OCI-LY3 (cell line): ENCODE measurements at regions not wholly inside any gene's neighbourhood (a gene's known extent, or its start where the extent isn't known, plus 50 kb on each side); places are given as distances from the start of the nearest gene placed in this dataset.

Experiments used
- H2AFZ ChIP-seq: fragments of 200-600, 300-600 bp; shearing (Covaris generic); 2 replicates; pipeline ENCODE4 v1.6.0; 2014; ENCODE audit warnings: antibody characterized with exemption, low read depth, low read length
- H3K27ac ChIP-seq: fragments of 200-600, 300-600 bp; sonication (generic); 2 replicates; pipeline ENCODE4 v1.5.1; 2014; ENCODE audit warnings: mild to moderate bottlenecking, low read length, moderate library complexity, mixed read lengths
- H3K27me3 ChIP-seq: fragments of 200-600, 300-600 bp; sonication (generic); 2 replicates; pipeline ENCODE4 v1.6.1; 2014; ENCODE audit warnings: low read depth, low read length, mixed read lengths
- H3K36me3 ChIP-seq: fragments of 200-600, 300-600 bp; sonication (generic); replicated peaks from 2 replicates; pipeline ENCODE3; 2014; ENCODE audit warnings: low read depth, low read length, mixed read lengths
- H3K4me1 ChIP-seq: fragments of 300-600, 200-600 bp; sonication (generic); 2 replicates; pipeline ENCODE4 v1.6.1; 2014; ENCODE audit warnings: low read length, mixed read lengths
- H3K4me2 ChIP-seq: fragments of 200-600, 300-600 bp; sonication (generic); 2 replicates; pipeline ENCODE4 v1.6.1; 2014; ENCODE audit warnings: low read length, mixed read lengths
- H3K4me3 ChIP-seq: fragments of 300-600, 200-600 bp; sonication (generic); 2 replicates; pipeline ENCODE4 v1.5.1; 2014; ENCODE audit warnings: antibody characterized with exemption, mild to moderate bottlenecking, low read length, moderate library complexity
- H3K79me2 ChIP-seq: fragments of 300-600, 200-600 bp; shearing (Covaris generic); 2 replicates; pipeline ENCODE4 v1.6.1; 2014; ENCODE audit warnings: mild to moderate bottlenecking, low read length, mixed read lengths
- H3K9ac ChIP-seq: fragments of 300-600, 200-600 bp; shearing (Covaris generic); 2 replicates; pipeline ENCODE4 v1.6.0; 2014; ENCODE audit warnings: mild to moderate bottlenecking, low read length, moderate library complexity
- H3K9me3 ChIP-seq: fragments of 200-600, 300-600 bp; shearing (Covaris generic); 2 replicates; pipeline ENCODE4 v1.6.1; 2014; ENCODE audit warnings: low read length, mixed read lengths; ENCODE audit not compliant: insufficient read depth
- H4K20me1 ChIP-seq: fragments of 200-600, 300-600 bp; sonication (generic); 2 replicates; pipeline ENCODE4 v1.6.1; 2016; ENCODE audit warnings: low read length, mixed read lengths; ENCODE audit not compliant: insufficient read depth
- CTCF ChIP-seq: fragments of 200-600, 300-600 bp; sonication (generic); IDR thresholded peaks from 2 replicates; pipeline ENCODE4 v1.5.1; 2014; ENCODE audit warnings: antibody characterized with exemption, low read length, low read depth
- EZH2phosphoT487 ChIP-seq: fragments of 200-600 bp; shearing (Covaris generic); IDR thresholded peaks from 2 replicates; pipeline ENCODE4 v1.6.1; 2018; ENCODE audit warnings: antibody characterized with exemption, mixed run types, low read depth

GRCh38 chr4:95985791-95986550 is 146.1 kb downstream of the PDHA2 start:
- TF ChIP-seq CTCF, result no peak
- no peak for TF ChIP-seq EZH2phosphoT487
- H3K27me3 ChIP-seq, result peaks cover 72% of the 10 kb centered on the region
- peaks cover 6% of the 10 kb centered on the region for H3K36me3 ChIP-seq
- H3K4me2 ChIP-seq, result no peak overlapping the region
- peaks cover 19% of the 10 kb centered on the region for H4K20me1 ChIP-seq
- peaks cover 14% of the 10 kb centered on the region for H3K4me1 ChIP-seq
- no peak overlapping the region for H2AFZ ChIP-seq
- no peak overlapping the region for H3K4me3 ChIP-seq
- no peaks in the 10 kb centered on the region for H3K79me2 ChIP-seq
- peaks cover 29% of the 10 kb centered on the region; the same call in 1 of the 2 replicates for H3K9me3 ChIP-seq
- no peak overlapping the region for H3K27ac ChIP-seq
- no peak overlapping the region for H3K9ac ChIP-seq

GRCh38 chr4:95987851-95988250 is 148.0 kb downstream of the PDHA2 start:
- Histone ChIP-seq H3K9me3 (peaks cover 15% of the 10 kb centered on the region; the same call in 1 of the 2 replicates), H3K27ac (no peak overlapping the region), H3K9ac (no peak overlapping the region), H3K27me3 (peaks cover 65% of the 10 kb centered on the region), H3K4me2 (no peak overlapping the region), H3K4me1 (peaks cover 14% of the 10 kb centered on the region), H3K4me3 (no peak overlapping the region), H3K79me2 (no peaks in the 10 kb centered on the region), H4K20me1 (peaks cover 19% of the 10 kb centered on the region), H3K36me3 (peaks cover 6% of the 10 kb centered on the region), H2AFZ (no peak overlapping the region)
- TF ChIP-seq EZH2phosphoT487 (no peak), CTCF (no peak)

GRCh38 chr4:95998311-95998710 is 158.4 kb downstream of the PDHA2 start:
- Histone ChIP-seq H3K4me2 (no peak overlapping the region), H3K9ac (no peak overlapping the region), H3K4me3 (no peak overlapping the region), H3K79me2 (no peaks in the 10 kb centered on the region), H3K4me1 (no peaks in the 10 kb centered on the region), H2AFZ (no peak overlapping the region), H3K27ac (no peak overlapping the region), H4K20me1 (no peaks in the 10 kb centered on the region), H3K36me3 (no peaks in the 10 kb centered on the region), H3K9me3 (no peaks in the 10 kb centered on the region), H3K27me3 (peaks cover 10% of the 10 kb centered on the region; the same call in 1 of the 2 replicates)
- TF ChIP-seq CTCF (no peak), EZH2phosphoT487 (no peak)

GRCh38 chr4:96003951-96004740 is 164.3 kb downstream of the PDHA2 start:
- TF ChIP-seq EZH2phosphoT487 (no peak), CTCF (no peak)
- Histone ChIP-seq H3K9me3 (no peaks in the 10 kb centered on the region), H3K36me3 (no peaks in the 10 kb centered on the region), H3K79me2 (no peaks in the 10 kb centered on the region), H3K4me2 (no peak overlapping the region), H2AFZ (no peak overlapping the region), H3K9ac (no peak overlapping the region), H3K27me3 (peaks cover 25% of the 10 kb centered on the region), H3K27ac (no peak overlapping the region), H3K4me1 (no peaks in the 10 kb centered on the region), H4K20me1 (no peaks in the 10 kb centered on the region), H3K4me3 (no peak overlapping the region)
